GM12865 (cell line): ENCODE measurements at regions not wholly inside any gene's neighbourhood (a gene's known extent, or its start where the extent isn't known, plus 50 kb on each side); places are given as distances from the start of the nearest gene placed in this dataset.
A peak's percentile ranks its signal among the peaks of the same experiment; 100 is the strongest.

Experiments
- DNase-seq: peaks from one replicate; pipeline ENCODE4 v3.0.0; 2010; ENCODE audit warnings: low read depth
- H3K4me3 ChIP-seq: 2 replicates; pipeline ENCODE4 v1.5.1; 2011; ENCODE audit warnings: mild to moderate bottlenecking, low read depth, low read length, control low read depth
- TF ChIP-seq, protein P1 (sequence below): IDR thresholded peaks from 2 replicates; pipeline ENCODE4 v1.5.1; 2011; ENCODE audit warnings: low read length, control low read depth, low read depth, inconsistent platforms; ENCODE audit not compliant: insufficient read depth; ENCODE audit errors: missing control alignments

DNA sequence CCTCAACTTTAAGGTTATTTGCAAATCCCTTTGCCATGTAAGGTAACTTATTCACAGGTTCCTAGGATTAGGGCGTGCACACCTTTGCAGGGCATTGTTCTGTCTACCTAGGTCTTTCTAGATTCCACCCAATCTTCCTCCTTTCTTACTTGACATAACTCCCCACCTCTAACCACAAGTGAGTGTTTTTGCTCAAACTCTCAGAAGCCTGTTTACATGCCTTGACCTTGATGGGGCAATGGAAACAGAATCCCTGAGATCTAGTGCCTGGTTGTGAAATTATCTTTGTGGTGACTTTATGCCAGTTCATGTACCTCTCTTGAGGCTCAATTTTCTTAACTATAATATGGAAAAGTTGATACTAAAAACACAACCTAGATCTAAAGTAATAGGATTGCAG is 296.6 kb downstream of the TTLL7 start:
- H3K4me3 ChIP-seq = no peak overlapping the region
- no peak for DNase-seq
- TF ChIP-seq, protein P1, sequence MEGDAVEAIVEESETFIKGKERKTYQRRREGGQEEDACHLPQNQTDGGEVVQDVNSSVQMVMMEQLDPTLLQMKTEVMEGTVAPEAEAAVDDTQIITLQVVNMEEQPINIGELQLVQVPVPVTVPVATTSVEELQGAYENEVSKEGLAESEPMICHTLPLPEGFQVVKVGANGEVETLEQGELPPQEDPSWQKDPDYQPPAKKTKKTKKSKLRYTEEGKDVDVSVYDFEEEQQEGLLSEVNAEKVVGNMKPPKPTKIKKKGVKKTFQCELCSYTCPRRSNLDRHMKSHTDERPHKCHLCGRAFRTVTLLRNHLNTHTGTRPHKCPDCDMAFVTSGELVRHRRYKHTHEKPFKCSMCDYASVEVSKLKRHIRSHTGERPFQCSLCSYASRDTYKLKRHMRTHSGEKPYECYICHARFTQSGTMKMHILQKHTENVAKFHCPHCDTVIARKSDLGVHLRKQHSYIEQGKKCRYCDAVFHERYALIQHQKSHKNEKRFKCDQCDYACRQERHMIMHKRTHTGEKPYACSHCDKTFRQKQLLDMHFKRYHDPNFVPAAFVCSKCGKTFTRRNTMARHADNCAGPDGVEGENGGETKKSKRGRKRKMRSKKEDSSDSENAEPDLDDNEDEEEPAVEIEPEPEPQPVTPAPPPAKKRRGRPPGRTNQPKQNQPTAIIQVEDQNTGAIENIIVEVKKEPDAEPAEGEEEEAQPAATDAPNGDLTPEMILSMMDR = no peak

DNA sequence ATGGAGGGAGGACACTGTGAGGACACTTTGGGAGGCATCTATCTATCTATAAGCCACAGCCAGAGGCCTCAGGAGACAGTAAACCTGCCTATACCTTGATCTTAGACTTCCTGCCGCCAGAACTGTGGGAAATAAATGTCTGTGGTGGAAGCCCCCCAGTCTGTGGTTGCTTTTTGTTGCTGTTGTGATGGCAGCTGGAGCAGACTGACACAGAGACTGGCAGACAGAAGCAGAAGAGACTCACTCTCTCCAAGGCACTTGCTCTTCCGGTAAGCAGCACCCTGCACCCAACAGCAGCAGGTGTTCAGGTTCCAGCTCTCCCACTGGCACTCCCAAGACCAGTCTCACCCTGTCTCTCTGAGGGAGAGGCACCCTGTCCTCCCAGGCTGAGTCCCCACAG is 297.6 kb downstream of the TTLL7 start:
- TF ChIP-seq, protein P1 = no peak
- DNase-seq = no peak
- no peak overlapping the region for H3K4me3 ChIP-seq

DNA sequence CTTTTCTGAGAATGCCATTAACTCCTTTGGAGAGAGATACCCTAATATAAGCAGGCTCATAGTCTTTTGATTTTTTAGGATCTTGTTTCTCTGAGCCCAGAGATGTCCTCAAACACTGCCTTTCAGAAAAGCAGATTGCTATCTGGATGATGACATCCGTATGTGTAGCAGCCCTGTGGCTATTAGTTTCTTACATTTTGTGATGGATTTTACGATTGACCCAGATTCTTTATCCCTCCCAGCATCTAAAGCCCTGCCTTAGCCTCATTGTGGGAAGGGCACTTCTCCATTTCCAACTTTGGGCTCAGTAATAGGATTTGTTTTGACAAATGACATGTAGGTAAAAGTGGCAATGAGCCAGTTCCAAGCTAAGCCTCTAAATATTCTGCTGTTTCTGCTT is 300.3 kb downstream of the TTLL7 start:
- H3K4me3 ChIP-seq = no peak overlapping the region
- no peak for DNase-seq
- TF ChIP-seq, protein P1 = no peak

DNA sequence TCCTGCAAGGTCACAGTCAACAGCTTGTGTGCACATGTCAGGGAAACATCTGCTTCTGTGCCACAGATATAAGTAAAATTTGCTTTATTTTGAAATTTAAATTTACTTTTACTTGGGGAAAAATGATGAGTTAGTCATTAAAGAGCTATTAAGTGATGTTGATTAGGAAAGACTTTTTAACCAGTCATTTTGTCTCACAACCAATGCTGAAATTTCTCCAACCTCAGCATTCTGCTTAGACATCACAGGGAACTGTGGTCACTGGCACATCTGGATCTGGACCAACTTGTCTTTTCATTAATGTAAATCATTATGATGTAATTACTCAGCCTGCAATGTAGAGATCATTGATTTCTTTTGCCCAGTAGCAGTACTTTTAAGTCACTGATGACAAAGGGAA is 301.0 kb downstream of the TTLL7 start:
- TF ChIP-seq, protein P1 = no peak

DNA sequence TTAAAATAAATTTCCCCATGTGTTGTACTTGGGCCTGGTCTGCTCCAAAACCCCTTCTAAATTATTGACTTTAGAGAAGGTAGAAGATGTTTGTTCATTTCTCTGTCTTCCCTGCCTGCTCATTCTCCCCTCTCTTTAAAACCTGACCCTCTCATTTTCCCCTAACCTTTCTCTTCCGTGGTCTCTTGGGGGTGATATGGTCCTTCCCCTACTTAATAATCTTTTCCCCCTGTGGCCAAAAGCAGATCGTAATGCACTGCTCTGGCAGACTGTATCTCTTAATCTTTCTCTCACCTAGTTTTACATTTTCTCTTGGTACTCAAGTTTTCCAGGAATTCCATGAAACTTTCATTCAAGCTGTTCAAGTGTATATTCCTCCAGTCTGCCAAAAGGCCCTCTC is 301.7 kb downstream of the TTLL7 start:
- no peak overlapping the region for H3K4me3 ChIP-seq
- DNase-seq = no peak
- TF ChIP-seq, protein P1 = no peak

More for the DNA sequence above, 301.0 kb downstream of the TTLL7 start:
- no peak overlapping the region for H3K4me3 ChIP-seq
- DNase-seq = no peak

DNA sequence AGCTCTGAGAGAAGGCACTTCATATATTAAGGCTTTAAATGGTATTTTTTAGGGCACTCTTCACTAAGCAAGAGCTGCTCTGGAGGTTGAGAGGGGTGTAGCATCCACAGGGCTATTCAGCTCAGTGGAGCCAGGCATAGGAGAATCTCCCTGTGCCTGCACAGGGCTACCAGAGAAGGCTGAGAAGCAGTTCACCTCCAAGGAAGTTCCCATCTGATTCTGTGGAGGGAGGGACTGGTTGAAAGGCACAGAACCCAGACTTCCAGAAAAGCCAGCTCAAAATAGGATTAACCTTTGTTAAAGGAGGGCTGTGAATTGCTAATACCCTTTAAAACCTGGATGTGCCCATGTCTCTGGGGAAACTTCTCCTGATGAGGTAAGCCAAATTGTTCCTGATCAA is 304.5 kb downstream of the TTLL7 start:
- DNase-seq = no peak
- TF ChIP-seq, protein P1 = no peak
- no peak overlapping the region for H3K4me3 ChIP-seq

DNA sequence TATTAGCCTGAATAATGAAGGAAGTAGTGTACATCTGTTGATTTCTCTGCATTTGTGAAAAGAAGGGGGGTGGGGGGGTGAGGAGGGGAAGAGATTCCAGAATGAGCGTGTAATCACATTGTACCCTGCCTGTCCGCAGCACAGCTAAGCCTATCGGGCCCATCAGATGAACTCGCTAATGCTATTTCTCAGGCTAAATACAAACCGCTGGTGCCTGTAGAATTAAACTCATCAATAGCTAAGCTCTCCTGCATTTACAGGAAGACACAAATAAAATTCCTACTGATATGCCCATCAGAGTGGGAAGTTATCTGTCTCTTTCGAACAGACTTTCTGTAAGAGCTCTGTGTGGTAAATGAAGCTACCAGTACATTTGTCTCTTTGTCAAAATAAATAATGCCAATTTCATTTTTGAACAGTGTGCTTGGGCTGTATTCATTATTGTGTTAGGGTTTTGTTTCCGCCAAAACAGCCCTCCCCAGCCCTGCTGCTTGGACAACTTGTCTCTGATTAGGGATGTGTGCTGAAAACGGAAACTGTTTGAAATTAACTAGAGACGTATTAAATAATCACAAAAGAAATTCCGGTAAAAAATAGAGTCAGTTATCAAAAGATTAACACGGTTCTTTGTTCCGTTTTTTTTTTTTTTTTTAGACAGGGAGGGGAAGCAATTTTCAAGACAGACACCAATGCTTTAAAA is 305.4 kb downstream of the TTLL7 start:
- DNase-seq = no peak
- TF ChIP-seq, protein P1 = no peak
- H3K4me3 ChIP-seq = peak overlapping the region; percentile 48
